ENCODE measurements at regions not wholly inside any gene's neighbourhood (a gene's known extent, or its start where the extent isn't known, plus 50 kb on each side); places are given as distances from the start of the nearest gene placed in this dataset.

GRCh38 chr6:135555550-135555949, 58.0 kb upstream of the AHI1 start:
- TF ChIP-seq FOXM1 (IDR thresholded peaks at IDR 0.05; ENCODE audit: borderline replicate concordance) (no peak), PKNOX1 (IDR thresholded peaks at IDR 0.05) (no peak), SUZ12 (IDR thresholded peaks at IDR 0.05) (no peak), FOXA1 (IDR thresholded peaks at IDR 0.05) (no peak), ZNF384 (IDR thresholded peaks at IDR 0.05) (no peak), LEF1 (IDR thresholded peaks at IDR 0.05; ENCODE audit: borderline replicate concordance) (no peak), ARNT (IDR thresholded peaks at IDR 0.05) (no peak), TARDBP (IDR thresholded peaks at IDR 0.05) (no peak), FOXK2 (IDR thresholded peaks at IDR 0.05) (no peak), SP1 (IDR thresholded peaks at IDR 0.05) (no peak), BHLHE40 (IDR thresholded peaks at IDR 0.05; ENCODE audit: borderline replicate concordance) (no peak), L3MBTL2 (conservative IDR thresholded peaks at IDR 0.05) (no peak)

All from HEK293T (cell line).